Endothelial cell of umbilical vein (primary cell): ENCODE measurements at regions not wholly inside any gene's neighbourhood (a gene's known extent, or its start where the extent isn't known, plus 50 kb on each side); places are given as distances from the start of the nearest gene placed in this dataset.

ENCODE experiments used
- BruUV-seq: library from RNA; stranded (reverse); fragments of 400-500 nt; replicated peaks from 2 replicates; lab custom pipeline; 2021; lab: Mats Ljungman, UMichigan
- CTCF ChIA-PET: fragments of 300-600, 350-600 bp; sonication (Branson Sonifier 250); formaldehyde crosslinking; loops from one replicate; lab custom pipeline; 2021; ENCODE audit warnings: antibody characterized with exemption, inconsistent platforms; lab: Charles Lee
- POLR2A ChIA-PET: fragments of 300-600, 350-600 bp; sonication (Branson Sonifier 250); formaldehyde crosslinking; loops from one replicate; lab custom pipeline; 2021; ENCODE audit warnings: antibody characterized with exemption, inconsistent platforms; lab: Charles Lee
- DNase-seq: peaks from one replicate; pipeline ENCODE4 v3.0.0-alpha.2; 2011; ENCODE audit warnings: low read depth, low spot score
- FAIRE-seq: peaks from 2 replicates; lab custom pipeline; 2011; peaks lifted over from hg19 to GRCh38; lab: Jason Lieb, UNC
- H2AFZ ChIP-seq: 2 replicates; pipeline ENCODE4 v1.6.0; 2012; ENCODE audit warnings: low read depth, low read length, control low read depth, inconsistent platforms
- H3K27ac ChIP-seq: 2 replicates; pipeline ENCODE4 v1.5.1; 2011; ENCODE audit warnings: low read depth, mild to moderate bottlenecking, control low read depth, low read length, moderate library complexity; ENCODE audit not compliant: insufficient read depth
- H3K27me3 ChIP-seq, 2 experiments: 2 replicates each; pipeline versions ENCODE4 v1.6.0 to v1.6.1; 2011; ENCODE audit warnings: low read length in 2 of 2, mixed read lengths in 1 of 2; ENCODE audit not compliant: control insufficient read depth in 2 of 2, insufficient read depth in 2 of 2
- H3K36me3 ChIP-seq, 2 experiments: 2 replicates in 1 of 2; 3 replicates in 1 of 2; pipeline ENCODE4 v1.5.1; 2011; ENCODE audit warnings: low read length in 2 of 2, mild to moderate bottlenecking in 1 of 2, moderate library complexity in 1 of 2; ENCODE audit not compliant: control insufficient read depth in 2 of 2, insufficient read depth in 2 of 2; ENCODE audit errors: extremely low read depth in 1 of 2
- H3K4me1 ChIP-seq: 3 replicates; pipeline ENCODE4 v1.5.1; 2011; ENCODE audit warnings: mild to moderate bottlenecking, low read length; ENCODE audit not compliant: control insufficient read depth, insufficient read depth; ENCODE audit errors: extremely low read depth
- H3K4me2 ChIP-seq: 2 replicates; pipeline ENCODE4 v1.6.1; 2011; ENCODE audit warnings: low read length, control low read depth, mixed read lengths; ENCODE audit not compliant: insufficient read depth
- H3K4me3 ChIP-seq, 3 experiments: fragments of 200-600 bp in 1 of 3; sonication (generic), shearing (Covaris generic) in 1 of 3; replicated peaks in 1 of 3; 2 replicates each; pipeline ENCODE4 v1.5.1; 2011 to 2016; ENCODE audit warnings: control low read depth in 3 of 3, low read length in 3 of 3, mild to moderate bottlenecking in 2 of 3, inconsistent platforms in 1 of 3, low read depth in 1 of 3, moderate library complexity in 1 of 3; ENCODE audit not compliant: insufficient read depth in 1 of 3
- H3K79me2 ChIP-seq: 2 replicates; pipeline ENCODE4 v1.6.0; 2012; ENCODE audit warnings: low read length, inconsistent platforms; ENCODE audit not compliant: control insufficient read depth, insufficient read depth
- H3K9ac ChIP-seq: replicated peaks from 2 replicates; pipeline ENCODE3; 2011; ENCODE audit warnings: low read length, control low read depth; ENCODE audit not compliant: insufficient read depth; ENCODE audit errors: extremely low read depth
- H3K9me1 ChIP-seq: replicated peaks from 3 replicates; pipeline ENCODE4 v1.6.0; 2011; ENCODE audit warnings: mild to moderate bottlenecking, low read length; ENCODE audit not compliant: control insufficient read depth, insufficient read depth; ENCODE audit errors: extremely low read depth
- H3K9me3 ChIP-seq: replicated peaks from 2 replicates; pipeline ENCODE4 v1.5.1; 2012; ENCODE audit warnings: low read length, inconsistent platforms; ENCODE audit not compliant: control insufficient read depth, insufficient read depth
- H4K20me1 ChIP-seq: replicated peaks from 2 replicates; pipeline ENCODE3; 2011; ENCODE audit warnings: mild to moderate bottlenecking, low read length; ENCODE audit not compliant: control insufficient read depth, insufficient read depth; ENCODE audit errors: extremely low read depth
- EZH2 ChIP-seq: IDR thresholded peaks from 2 replicates; pipeline ENCODE4 v1.6.1; 2012; ENCODE audit warnings: borderline replicate concordance, low read depth, mild to moderate bottlenecking, moderate library complexity, low read length, inconsistent platforms; ENCODE audit not compliant: severe bottlenecking
- FOS ChIP-seq: IDR thresholded peaks from 2 replicates; pipeline ENCODE4 v1.6.1; 2011; ENCODE audit warnings: mild to moderate bottlenecking, low read length, moderate library complexity, borderline replicate concordance; ENCODE audit not compliant: insufficient read depth
- GATA2 ChIP-seq: IDR thresholded peaks from 2 replicates; pipeline ENCODE4 v1.7.0; 2011; ENCODE audit warnings: low read depth, mild to moderate bottlenecking, moderate library complexity, mixed read lengths, low read length; ENCODE audit not compliant: insufficient read length, insufficient read depth
- MYC ChIP-seq: IDR thresholded peaks from one replicate; pipeline ENCODE4 v1.6.1; 2011; ENCODE audit warnings: mild to moderate bottlenecking, low read depth, low read length
- POLR2AphosphoS5 ChIP-seq: IDR thresholded peaks from 2 replicates; pipeline ENCODE4 v1.6.1; 2012; ENCODE audit warnings: low read depth, mild to moderate bottlenecking, control low read depth, low read length, moderate library complexity; ENCODE audit not compliant: insufficient read depth
- dilution Hi-C: fragments of 300-500 bp; cut with MboI; formaldehyde crosslinking; loops from one replicate; pipeline ENCODE4 v1.15.0; 2019; ENCODE audit warnings: low sequenced_read_pairs; ENCODE audit not compliant: extremely low pct_ligation_motif_present
- intact Hi-C: fragments of 100-400 bp; cut with micrococcal nuclease; formaldehyde crosslinking; loops from one replicate; pipeline ENCODE4 v1.10.0; 2022
- TF ChIP-seq, protein P1 (sequence below), 2 donors: IDR thresholded peaks; 1 replicate in 1 of 2; 2 replicates in 1 of 2; pipeline ENCODE4 v1.5.1; 2011; ENCODE audit warnings: low read length in 2 of 2, mild to moderate bottlenecking in 2 of 2, moderate library complexity in 2 of 2, control low read depth in 1 of 2, inconsistent platforms in 1 of 2, low read depth in 1 of 2; ENCODE audit not compliant: insufficient read depth in 1 of 2; ENCODE audit errors: extremely low read depth in 1 of 2

GRCh38 chr4:154041640-154042039, 252.8 kb upstream of the SFRP2 start:
- TF ChIP-seq GATA2 (no peak), EZH2 (no peak), POLR2AphosphoS5 (no peak), FOS (no peak), MYC (no peak)
- TF ChIP-seq, protein P1, sequence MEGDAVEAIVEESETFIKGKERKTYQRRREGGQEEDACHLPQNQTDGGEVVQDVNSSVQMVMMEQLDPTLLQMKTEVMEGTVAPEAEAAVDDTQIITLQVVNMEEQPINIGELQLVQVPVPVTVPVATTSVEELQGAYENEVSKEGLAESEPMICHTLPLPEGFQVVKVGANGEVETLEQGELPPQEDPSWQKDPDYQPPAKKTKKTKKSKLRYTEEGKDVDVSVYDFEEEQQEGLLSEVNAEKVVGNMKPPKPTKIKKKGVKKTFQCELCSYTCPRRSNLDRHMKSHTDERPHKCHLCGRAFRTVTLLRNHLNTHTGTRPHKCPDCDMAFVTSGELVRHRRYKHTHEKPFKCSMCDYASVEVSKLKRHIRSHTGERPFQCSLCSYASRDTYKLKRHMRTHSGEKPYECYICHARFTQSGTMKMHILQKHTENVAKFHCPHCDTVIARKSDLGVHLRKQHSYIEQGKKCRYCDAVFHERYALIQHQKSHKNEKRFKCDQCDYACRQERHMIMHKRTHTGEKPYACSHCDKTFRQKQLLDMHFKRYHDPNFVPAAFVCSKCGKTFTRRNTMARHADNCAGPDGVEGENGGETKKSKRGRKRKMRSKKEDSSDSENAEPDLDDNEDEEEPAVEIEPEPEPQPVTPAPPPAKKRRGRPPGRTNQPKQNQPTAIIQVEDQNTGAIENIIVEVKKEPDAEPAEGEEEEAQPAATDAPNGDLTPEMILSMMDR (IDR thresholded peaks at IDR 0.05; ENCODE audit: extremely low read depth in 1 of 2, insufficient read depth in 1 of 2, low read depth in 1 of 2, low read length in 2 of 2), result no peak
- DNase-seq, result no peak
- no TSS peak for BruUV-seq
- no peaks in the 10 kb centered on the region for H3K36me3 ChIP-seq
- no peak overlapping the region for H3K9ac ChIP-seq
- ChIA-PET POLR2A (no interaction called here), CTCF (no interaction called here)
- H3K27ac ChIP-seq, result no peak overlapping the region
- no peaks in the 10 kb centered on the region for H3K9me1 ChIP-seq
- H4K20me1 ChIP-seq, result no peaks in the 10 kb centered on the region
- H3K4me1 ChIP-seq, result no peaks in the 10 kb centered on the region
- H3K27me3 ChIP-seq, result no peaks in the 10 kb centered on the region
- no peak overlapping the region for H3K4me3 ChIP-seq
- H3K79me2 ChIP-seq, result no peaks in the 10 kb centered on the region
- dilution Hi-C loops (no loop called here), intact Hi-C loops (no loop called here)
- no peak for FAIRE-seq
- H2AFZ ChIP-seq, result no peak overlapping the region
- no peak overlapping the region for H3K4me2 ChIP-seq
- peaks cover 2% of the 10 kb centered on the region for H3K9me3 ChIP-seq
